Nephron (organoid): ENCODE measurements at regions not wholly inside any gene's neighbourhood (a gene's known extent, or its start where the extent isn't known, plus 50 kb on each side); places are given as distances from the start of the nearest gene placed in this dataset.

ENCODE experiments used
- H3K27ac Mint-ChIP-seq, 3 experiments: 2 replicates each; pipeline ENCODE4 v1.8.0; 2020; ENCODE audit warnings: mixed read lengths in 3 of 3, mild to moderate bottlenecking in 2 of 3, moderate library complexity in 1 of 3
- H3K27me3 Mint-ChIP-seq: 2 replicates; pipeline ENCODE4 v1.8.0; 2021; ENCODE audit warnings: low read depth, mild to moderate bottlenecking, moderate library complexity, mixed read lengths
- H3K36me3 Mint-ChIP-seq: 2 replicates; pipeline ENCODE4 v1.8.0; 2020; ENCODE audit warnings: low read depth, mixed read lengths
- H3K4me1 Mint-ChIP-seq: 2 replicates; pipeline ENCODE4 v1.8.0; 2020; ENCODE audit warnings: mixed read lengths
- H3K4me3 Mint-ChIP-seq, 3 experiments: 2 replicates each; pipeline ENCODE4 v1.8.0; 2020; ENCODE audit warnings: mild to moderate bottlenecking in 3 of 3, mixed read lengths in 3 of 3, moderate library complexity in 2 of 3
- H3K9me3 Mint-ChIP-seq: 2 replicates; pipeline ENCODE4 v1.8.0; 2020; ENCODE audit warnings: mixed read lengths
- CTCF ChIP-seq, 3 experiments: fragments of 200-600 bp; sonication (generic); IDR thresholded peaks; one replicate each; pipeline ENCODE4 v1.5.0; 2021; ENCODE audit warnings: antibody characterized with exemption in 3 of 3; ENCODE audit not compliant: unreplicated experiment in 3 of 3

GRCh38 chr10:42960991-42961795 lies 115.7 kb upstream of the RET start:
- Mint-ChIP-seq H3K36me3 (no peaks in the 10 kb centered on the region), H3K4me3 (no peak overlapping the region), H3K27ac (peak overlapping the region in 2 of 3 experiments; percentile 43 to 63), H3K27me3 (no peaks in the 10 kb centered on the region), H3K4me1 (peaks cover 13% of the 10 kb centered on the region), H3K9me3 (peaks cover 6% of the 10 kb centered on the region)
- TF ChIP-seq CTCF (IDR thresholded peaks at IDR 0.05; ENCODE audit: unreplicated experiment in 3 of 3), result no peak

GRCh38 chr10:42961796-42962109 lies 115.1 kb upstream of the RET start:
- TF ChIP-seq CTCF (IDR thresholded peaks at IDR 0.05; ENCODE audit: unreplicated experiment in 3 of 3), result no peak
- H3K36me3 Mint-ChIP-seq, result no peaks in the 10 kb centered on the region
- H3K4me3 Mint-ChIP-seq, result no peak overlapping the region
- peak overlapping the region in 2 of 3 experiments; percentile 13 to 63 for H3K27ac Mint-ChIP-seq
- H3K27me3 Mint-ChIP-seq, result no peaks in the 10 kb centered on the region
- H3K4me1 Mint-ChIP-seq, result peaks cover 13% of the 10 kb centered on the region
- H3K9me3 Mint-ChIP-seq, result peaks cover 4% of the 10 kb centered on the region

- H3K27me3 Mint-ChIP-seq, result no peaks in the 10 kb centered on the region
- TF ChIP-seq CTCF (IDR thresholded peaks at IDR 0.05; ENCODE audit: unreplicated experiment in 3 of 3), result no peak
- no peaks in the 10 kb centered on the region for H3K9me3 Mint-ChIP-seq
- H3K4me3 Mint-ChIP-seq, result no peak overlapping the region
- no peaks in the 10 kb centered on the region for H3K36me3 Mint-ChIP-seq
- peaks cover 13% of the 10 kb centered on the region for H3K4me1 Mint-ChIP-seq
- peak overlapping the region in 2 of 3 experiments; percentile 13 to 63 for H3K27ac Mint-ChIP-seq
Measured at GRCh38 chr10:42962110-42962901, 114.6 kb upstream of the RET start.

GRCh38 chr10:42962902-42963231 lies 114.0 kb upstream of the RET start:
- no peak overlapping the region for H3K27ac Mint-ChIP-seq
- TF ChIP-seq CTCF (IDR thresholded peaks at IDR 0.05; ENCODE audit: unreplicated experiment in 3 of 3), result no peak
- peaks cover 13% of the 10 kb centered on the region for H3K4me1 Mint-ChIP-seq

GRCh38 chr10:42963312-42963711 lies 113.6 kb upstream of the RET start:
- Mint-ChIP-seq H3K27ac (no peak overlapping the region), H3K27me3 (no peaks in the 10 kb centered on the region), H3K9me3 (no peaks in the 10 kb centered on the region), H3K36me3 (no peaks in the 10 kb centered on the region), H3K4me1 (peaks cover 13% of the 10 kb centered on the region), H3K4me3 (no peak overlapping the region)
- no peak for TF ChIP-seq CTCF (IDR thresholded peaks at IDR 0.05; ENCODE audit: unreplicated experiment in 3 of 3)

More at GRCh38 chr10:42962902-42963231, 114.0 kb upstream of the RET start:
- Mint-ChIP-seq H3K9me3 (no peaks in the 10 kb centered on the region), H3K27me3 (no peaks in the 10 kb centered on the region), H3K4me3 (no peak overlapping the region), H3K36me3 (no peaks in the 10 kb centered on the region)
